Upper lobe of right lung (tissue), 1 donor: ENCODE measurements at regions not wholly inside any gene's neighbourhood (a gene's known extent, or its start where the extent isn't known, plus 50 kb on each side); places are given as distances from the start of the nearest gene placed in this dataset.
"Not testable (repeated sequence)": the region's sequence is repeated elsewhere in the genome, so short reads cannot be mapped to it uniquely, and the experiment has no call there.

Experiments used
- ATAC-seq: fragments of 200-7000 bp; cut with Tn5 transposase; one replicate; pipeline ENCODE4 v1.9.1; 2020; ENCODE audit warnings: mild to moderate bottlenecking, moderate library complexity
- DNase-seq: peaks from one replicate; pipeline ENCODE4 v3.0.0-alpha.2; 2020
- H3K27ac ChIP-seq: fragments of 200-600 bp; one replicate; pipeline ENCODE4 v1.8.0; 2022
- H3K27me3 ChIP-seq: fragments of 200-600 bp; one replicate; pipeline ENCODE4 v1.8.0; 2022; ENCODE audit warnings: mild to moderate bottlenecking
- H3K36me3 ChIP-seq: fragments of 200-600 bp; one replicate; pipeline ENCODE4 v1.8.0; 2022
- H3K4me1 ChIP-seq: fragments of 200-600 bp; one replicate; pipeline ENCODE4 v1.8.0; 2022
- H3K4me3 ChIP-seq: fragments of 200-600 bp; one replicate; pipeline ENCODE4 v1.8.0; 2022; ENCODE audit warnings: mild to moderate bottlenecking
- H3K9me3 ChIP-seq: fragments of 200-600 bp; one replicate; pipeline ENCODE4 v1.8.0; 2022
- intact Hi-C: fragments of 100-400 bp; cut with DNase I; formaldehyde crosslinking; loops from one replicate; pipeline ENCODE4 v1.11.0; 2022
- TF ChIP-seq, protein P1 (sequence below): fragments of 200-600 bp; IDR thresholded peaks from one replicate; pipeline ENCODE4 v1.8.0; 2022; ENCODE audit warnings: antibody characterized with exemption
- donor health status: DM: no; HTN: yes; CAD: no; lungs with severe emphysema.

DNA sequence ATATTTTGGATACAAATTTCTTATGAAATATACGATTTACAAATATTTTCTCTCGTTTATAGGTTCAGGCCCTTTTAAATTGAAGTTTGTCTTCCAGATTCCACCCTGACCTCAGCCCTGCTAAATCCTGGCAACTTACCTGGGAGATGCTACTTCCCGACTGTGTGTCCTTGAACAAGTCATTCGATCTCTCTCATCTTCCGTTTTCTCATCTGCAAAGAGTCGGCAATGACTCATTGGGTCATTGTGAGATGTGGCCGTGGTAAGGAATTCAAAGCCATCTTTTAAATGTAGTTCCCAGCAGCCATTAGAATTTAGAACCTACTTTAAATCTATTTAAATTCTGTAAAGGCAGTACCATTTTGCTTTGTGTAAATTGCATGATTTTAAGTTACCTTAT lies 72.5 kb downstream of the LHX2 start:
- no peak overlapping the region for H3K27ac ChIP-seq
- H3K4me3 ChIP-seq: no peak overlapping the region
- no peaks in the 10 kb centered on the region for H3K4me1 ChIP-seq
- intact Hi-C loops: no loop called here
- no peak for ATAC-seq
- no peaks in the 10 kb centered on the region for H3K9me3 ChIP-seq
- no peaks in the 10 kb centered on the region for H3K27me3 ChIP-seq
- TF ChIP-seq, protein P1, sequence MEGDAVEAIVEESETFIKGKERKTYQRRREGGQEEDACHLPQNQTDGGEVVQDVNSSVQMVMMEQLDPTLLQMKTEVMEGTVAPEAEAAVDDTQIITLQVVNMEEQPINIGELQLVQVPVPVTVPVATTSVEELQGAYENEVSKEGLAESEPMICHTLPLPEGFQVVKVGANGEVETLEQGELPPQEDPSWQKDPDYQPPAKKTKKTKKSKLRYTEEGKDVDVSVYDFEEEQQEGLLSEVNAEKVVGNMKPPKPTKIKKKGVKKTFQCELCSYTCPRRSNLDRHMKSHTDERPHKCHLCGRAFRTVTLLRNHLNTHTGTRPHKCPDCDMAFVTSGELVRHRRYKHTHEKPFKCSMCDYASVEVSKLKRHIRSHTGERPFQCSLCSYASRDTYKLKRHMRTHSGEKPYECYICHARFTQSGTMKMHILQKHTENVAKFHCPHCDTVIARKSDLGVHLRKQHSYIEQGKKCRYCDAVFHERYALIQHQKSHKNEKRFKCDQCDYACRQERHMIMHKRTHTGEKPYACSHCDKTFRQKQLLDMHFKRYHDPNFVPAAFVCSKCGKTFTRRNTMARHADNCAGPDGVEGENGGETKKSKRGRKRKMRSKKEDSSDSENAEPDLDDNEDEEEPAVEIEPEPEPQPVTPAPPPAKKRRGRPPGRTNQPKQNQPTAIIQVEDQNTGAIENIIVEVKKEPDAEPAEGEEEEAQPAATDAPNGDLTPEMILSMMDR: no peak
- DNase-seq: no peak
- no peaks in the 10 kb centered on the region for H3K36me3 ChIP-seq

DNA sequence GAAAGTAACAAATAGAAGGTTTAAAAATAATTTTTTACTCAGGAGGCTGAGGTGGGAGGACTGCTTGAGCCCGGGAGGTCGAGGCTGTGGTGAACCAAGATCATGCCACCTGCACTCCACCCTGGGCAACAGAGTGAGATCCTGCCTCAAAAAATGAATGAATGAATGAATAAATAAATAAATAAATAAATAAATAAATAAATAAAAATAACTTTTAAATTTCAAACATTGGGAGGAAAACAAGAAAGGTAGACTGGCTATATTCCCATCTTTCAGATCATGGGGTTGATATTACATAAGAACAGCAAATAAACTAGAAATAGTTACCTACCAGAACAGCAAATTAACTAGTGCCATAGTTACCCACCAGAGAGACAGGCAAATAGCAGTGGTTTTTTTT lies 75.7 kb downstream of the LHX2 start:
- no peak overlapping the region for H3K4me3 ChIP-seq
- H3K9me3 ChIP-seq: no peaks in the 10 kb centered on the region
- intact Hi-C loops: no loop called here
- TF ChIP-seq, protein P1: no peak
- no peak for DNase-seq
- ATAC-seq: no peak
- H3K4me1 ChIP-seq: no peaks in the 10 kb centered on the region
- H3K27ac ChIP-seq: no peak overlapping the region
- H3K36me3 ChIP-seq: no peaks in the 10 kb centered on the region
- peaks cover 7% of the 10 kb centered on the region for H3K27me3 ChIP-seq

DNA sequence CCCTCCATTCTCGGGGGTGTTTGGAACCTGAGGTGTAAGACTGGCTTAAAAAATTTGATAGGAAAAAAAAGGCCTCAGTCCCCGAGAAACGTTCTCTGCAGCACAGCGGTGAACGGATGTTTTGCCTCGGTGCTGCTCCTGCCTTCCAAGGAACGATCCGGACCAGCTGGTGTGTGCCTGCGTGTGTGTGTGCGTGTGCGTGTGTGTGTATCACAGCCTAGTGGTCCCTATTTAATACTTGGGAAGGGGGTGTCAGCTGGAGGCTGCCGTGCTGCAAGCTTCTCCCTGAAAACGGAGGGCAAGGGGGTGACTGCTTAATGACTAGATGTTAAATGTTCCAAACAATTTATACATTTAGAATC lies 76.9 kb downstream of the LHX2 start:
- DNase-seq (no peak), ATAC-seq (no peak)
- Histone ChIP-seq H3K4me3 (no peak overlapping the region), H3K36me3 (no peaks in the 10 kb centered on the region), H3K27ac (no peak overlapping the region), H3K4me1 (no peaks in the 10 kb centered on the region), H3K9me3 (no peaks in the 10 kb centered on the region), H3K27me3 (peaks cover 7% of the 10 kb centered on the region)
- TF ChIP-seq, protein P1: no peak
- intact Hi-C loops: no loop called here

DNA sequence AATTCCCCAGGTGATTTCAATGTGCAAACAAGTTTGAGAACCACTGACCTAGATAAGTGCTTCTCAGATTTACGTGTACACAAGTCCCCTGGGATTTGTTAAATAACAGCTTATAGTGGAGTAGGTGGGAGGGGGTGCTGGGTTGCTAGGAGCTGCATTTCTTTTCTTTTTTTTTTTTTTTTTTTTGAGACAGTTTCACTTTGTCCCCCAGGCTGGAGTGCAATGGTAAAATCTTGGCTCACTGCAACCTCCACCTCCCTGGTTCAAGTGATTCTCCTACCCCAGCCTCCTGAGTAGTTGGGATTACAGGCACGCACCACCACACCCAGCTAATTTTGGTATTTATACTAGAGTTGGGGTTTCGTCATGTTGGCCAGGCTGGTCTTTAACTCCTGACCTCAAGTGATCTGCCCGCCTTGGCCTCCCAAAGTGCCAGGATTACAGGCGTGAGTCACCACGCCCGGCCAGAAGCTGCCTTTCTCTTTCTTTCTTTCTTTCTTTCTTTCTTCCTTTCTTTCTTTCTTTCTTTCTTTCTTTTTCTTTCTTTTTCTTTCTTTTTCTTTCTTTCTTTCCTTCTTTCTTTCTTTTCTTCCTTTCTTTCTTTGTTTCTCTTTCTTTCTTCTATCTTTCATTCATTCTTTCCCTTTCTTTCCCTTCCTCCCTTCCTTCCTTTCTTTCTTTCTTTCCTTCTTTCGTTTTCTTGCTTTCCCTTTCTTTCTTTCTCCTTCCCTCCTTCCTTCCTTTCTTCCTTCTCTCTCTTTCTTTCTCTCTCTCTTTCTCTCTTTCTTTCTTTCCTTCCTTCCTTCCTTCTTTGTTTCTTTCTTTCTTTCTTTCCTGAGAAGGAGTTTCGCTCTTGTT lies 78.3 kb downstream of the LHX2 start:
- H3K4me3 ChIP-seq, DNase-seq, H3K27ac ChIP-seq, H3K9me3 ChIP-seq, ATAC-seq, H3K36me3 ChIP-seq, intact Hi-C loops, H3K27me3 ChIP-seq, H3K4me1 ChIP-seq: not testable (repeated sequence)

DNA sequence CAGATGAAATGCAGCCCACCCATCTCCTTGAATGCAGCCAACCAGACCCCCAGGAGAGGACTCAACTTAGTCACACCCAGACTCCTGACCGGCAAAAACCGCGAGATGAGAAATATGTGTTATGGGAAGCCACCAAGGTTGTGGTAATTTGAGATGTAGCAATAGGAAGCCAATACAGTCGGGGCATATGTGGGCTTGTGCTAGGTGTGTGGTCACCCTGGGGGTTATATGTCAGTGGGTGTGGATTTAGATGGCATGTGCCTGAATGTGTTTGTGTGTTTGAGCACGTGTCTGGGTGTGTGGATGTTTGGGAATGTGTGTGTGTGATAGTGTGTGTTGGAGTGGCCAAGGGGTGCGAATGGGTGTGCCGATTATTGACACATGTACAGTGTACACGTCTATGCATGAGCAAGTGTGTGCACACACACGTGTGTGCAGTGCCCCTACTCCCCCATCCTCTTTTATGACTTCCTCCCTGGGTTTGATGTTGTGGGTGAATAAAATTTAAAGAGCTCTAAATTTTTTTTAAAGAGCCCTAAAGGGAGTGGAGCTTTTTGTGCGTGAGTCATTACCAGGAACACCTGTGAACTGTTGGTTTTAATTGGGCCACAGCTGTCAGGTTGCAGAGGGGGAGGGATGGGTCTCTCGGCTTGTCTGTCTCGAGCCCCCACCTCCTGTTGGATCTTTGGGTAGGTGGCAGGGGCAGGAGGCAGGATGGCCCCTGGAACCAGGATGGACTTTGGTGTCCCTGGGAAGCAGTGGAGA lies 86.8 kb downstream of the LHX2 start:
- intact Hi-C loops: no loop called here
- Histone ChIP-seq H3K36me3 (no peaks in the 10 kb centered on the region), H3K9me3 (no peaks in the 10 kb centered on the region), H3K4me1 (no peaks in the 10 kb centered on the region), H3K4me3 (no peak overlapping the region), H3K27me3 (peaks cover 8% of the 10 kb centered on the region), H3K27ac (no peak overlapping the region)
- DNase-seq: no peak
- TF ChIP-seq, protein P1: no peak
- no peak for ATAC-seq

DNA sequence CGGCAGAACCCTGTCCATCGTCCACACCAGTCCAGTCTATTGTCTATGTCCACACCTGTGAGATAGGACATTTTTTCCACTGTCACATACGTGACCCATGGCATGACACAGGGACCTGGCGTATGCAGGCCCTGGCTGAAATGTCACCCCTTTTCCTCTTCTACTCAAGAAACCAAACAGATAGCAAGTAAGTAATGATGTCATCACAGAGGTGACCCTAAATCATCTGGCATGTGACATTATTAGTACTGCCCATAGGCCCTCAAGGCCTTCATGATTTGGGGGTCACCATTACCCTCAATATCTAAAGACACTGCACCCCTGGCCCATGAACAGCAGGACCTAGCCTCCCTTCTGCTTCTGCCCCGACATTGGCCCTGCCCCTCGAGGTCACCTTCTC lies 88.3 kb downstream of the LHX2 start:
- intact Hi-C loops: no loop called here
- H3K36me3 ChIP-seq: no peaks in the 10 kb centered on the region
- H3K9me3 ChIP-seq: no peaks in the 10 kb centered on the region

More for the DNA sequence above, 88.3 kb downstream of the LHX2 start:
- no peaks in the 10 kb centered on the region for H3K4me1 ChIP-seq
- H3K27me3 ChIP-seq: peaks cover 8% of the 10 kb centered on the region
- H3K27ac ChIP-seq: no peak overlapping the region
- no peak for DNase-seq
- no peak for ATAC-seq
- H3K4me3 ChIP-seq: no peak overlapping the region
- TF ChIP-seq, protein P1: no peak
